OCI-LY7 (cell line): ENCODE measurements at regions not wholly inside any gene's neighbourhood (a gene's known extent, or its start where the extent isn't known, plus 50 kb on each side); places are given as distances from the start of the nearest gene placed in this dataset.

Experiments used
- BruUV-seq: library from RNA; stranded (reverse); fragments of 400-500 nt; replicated peaks from 2 replicates; lab custom pipeline; 2021; lab: Mats Ljungman, UMichigan
- CTCF ChIA-PET: fragments of 300-600 bp; sonication (Branson Sonifier 250); formaldehyde crosslinking; loops from one replicate; lab custom pipeline; 2022; ENCODE audit warnings: antibody characterized with exemption; ENCODE audit not compliant: unreplicated experiment; lab: Charles Lee
- POLR2A ChIA-PET: fragments of 300-600 bp; sonication (Branson Sonifier 250); formaldehyde crosslinking; loops from one replicate; lab custom pipeline; 2022; ENCODE audit warnings: antibody characterized with exemption; lab: Charles Lee
- DNase-seq: peaks from one replicate; pipeline ENCODE4 v3.0.0-alpha.2; 2015; ENCODE audit warnings: low spot score
- H2AFZ ChIP-seq: fragments of 200-600 bp; sonication (generic), shearing (Covaris generic); 2 replicates; pipeline ENCODE4 v1.6.1; 2014; ENCODE audit warnings: mild to moderate bottlenecking, antibody characterized with exemption, low read length, moderate library complexity
- H3K27ac ChIP-seq: fragments of 200-600 bp; sonication (generic); 2 replicates; pipeline ENCODE4 v1.5.1; 2014; ENCODE audit warnings: mixed run types, low read depth, mild to moderate bottlenecking, moderate library complexity, low read length, inconsistent platforms; ENCODE audit not compliant: poor library complexity, severe bottlenecking
- H3K36me3 ChIP-seq: fragments of 200-600 bp; sonication (generic); 2 replicates; pipeline ENCODE4 v1.6.1; 2014; ENCODE audit warnings: mild to moderate bottlenecking, antibody characterized with exemption, low read length, moderate library complexity, mixed read lengths; ENCODE audit not compliant: insufficient read depth
- H3K4me1 ChIP-seq: fragments of 200-600 bp; sonication (generic); 2 replicates; pipeline ENCODE4 v1.5.1; 2014; ENCODE audit warnings: mild to moderate bottlenecking, low read length; ENCODE audit not compliant: insufficient read depth, poor library complexity, severe bottlenecking
- H3K4me2 ChIP-seq: fragments of 200-600 bp; sonication (generic); 2 replicates; pipeline ENCODE4 v1.6.1; 2014; ENCODE audit warnings: mild to moderate bottlenecking, low read length
- H3K4me3 ChIP-seq: fragments of 200-600 bp; sonication (generic); 2 replicates; pipeline ENCODE4 v1.5.1; 2014; ENCODE audit warnings: mild to moderate bottlenecking, low read depth, low read length; ENCODE audit not compliant: poor library complexity, severe bottlenecking
- H3K79me2 ChIP-seq: fragments of 200-600 bp; sonication (generic); 2 replicates; pipeline ENCODE4 v1.6.1; 2016; ENCODE audit warnings: low read depth, mild to moderate bottlenecking, low read length, moderate library complexity, mixed read lengths; ENCODE audit not compliant: insufficient read depth
- H3K9me2 ChIP-seq: fragments of 200-600 bp; sonication (generic); 2 replicates; pipeline ENCODE4 v1.6.1; 2016; ENCODE audit warnings: mild to moderate bottlenecking, low read length, mixed read lengths; ENCODE audit not compliant: insufficient read depth
- H3K9me3 ChIP-seq: fragments of 200-600 bp; sonication (generic); 2 replicates; pipeline ENCODE4 v1.6.1; 2014; ENCODE audit warnings: mild to moderate bottlenecking, mixed run types, low read length, mixed read lengths
- H4K20me1 ChIP-seq: fragments of 200-600 bp; sonication (generic); 2 replicates; pipeline ENCODE4 v1.6.1; 2014; ENCODE audit warnings: mild to moderate bottlenecking, antibody characterized with exemption, low read length, moderate library complexity, mixed read lengths; ENCODE audit not compliant: insufficient read depth
- CTCF ChIP-seq: fragments of 200-600 bp; sonication (generic); conservative IDR thresholded peaks from 2 replicates; pipeline ENCODE4 v1.5.1; 2014; ENCODE audit warnings: mild to moderate bottlenecking, antibody characterized with exemption, low read length, moderate library complexity, mixed read lengths
- EZH2phosphoT487 ChIP-seq: fragments of 200-600 bp; sonication (generic); IDR thresholded peaks from 2 replicates; pipeline ENCODE4 v1.6.1; 2018; ENCODE audit warnings: low read depth, borderline replicate concordance, mild to moderate bottlenecking, mixed run types, antibody characterized with exemption, low read length, moderate library complexity, mixed read lengths
- intact Hi-C: fragments of 100-400 bp; cut with micrococcal nuclease; formaldehyde crosslinking; loops from one replicate; pipeline ENCODE4 v1.10.0; 2022; ENCODE audit not compliant: unreplicated experiment

GRCh38 chr7:97461596-97461995, 270.3 kb upstream of the TAC1 start:
- no peak for DNase-seq
- CTCF ChIA-PET, result no interaction called here
- TF ChIP-seq EZH2phosphoT487, result no peak
- no peak for TF ChIP-seq CTCF

DNA sequence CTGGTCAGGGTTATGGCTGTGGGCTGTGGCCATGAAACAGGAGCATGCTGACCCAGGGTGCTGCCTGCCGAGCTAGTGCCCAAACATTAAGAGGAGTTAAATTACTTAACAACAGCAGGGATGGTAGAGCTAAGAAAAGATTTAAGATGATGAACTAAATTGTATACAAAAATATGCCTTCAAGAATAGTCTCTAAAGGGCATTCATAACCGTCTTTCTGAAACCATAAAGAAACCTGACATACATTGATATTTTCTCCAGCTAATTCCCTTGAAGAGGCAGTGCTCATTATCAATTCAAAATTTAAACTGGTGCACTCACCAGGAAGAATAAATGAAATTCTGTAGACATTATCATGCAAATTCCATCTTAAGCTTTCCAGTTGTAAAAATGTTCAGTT, 265.8 kb upstream of the TAC1 start:
- H2AFZ ChIP-seq, result no peak overlapping the region
- H3K79me2 ChIP-seq, result no peaks in the 10 kb centered on the region
- POLR2A ChIA-PET, result no interaction called here
- H3K27ac ChIP-seq, result no peak overlapping the region
- intact Hi-C loops, result no loop called here
- no peak overlapping the region for H3K4me3 ChIP-seq
- no peaks in the 10 kb centered on the region for H3K36me3 ChIP-seq
- no peaks in the 10 kb centered on the region; the same call in 1 of the 2 replicates for H4K20me1 ChIP-seq
- H3K9me2 ChIP-seq, result no peaks in the 10 kb centered on the region; the same call in 1 of the 2 replicates
- DNase-seq, result no peak
- no TSS peak for BruUV-seq
- CTCF ChIA-PET, result no interaction called here
- TF ChIP-seq EZH2phosphoT487, result no peak
- no peaks in the 10 kb centered on the region for H3K4me1 ChIP-seq
- H3K4me2 ChIP-seq, result no peak overlapping the region
- H3K9me3 ChIP-seq, result no peaks in the 10 kb centered on the region

More at GRCh38 chr7:97461596-97461995, 270.3 kb upstream of the TAC1 start:
- Histone ChIP-seq H3K79me2 (no peaks in the 10 kb centered on the region), H3K4me1 (no peaks in the 10 kb centered on the region), H3K4me3 (no peak overlapping the region), H3K27ac (no peak overlapping the region), H3K9me2 (no peaks in the 10 kb centered on the region; the same call in 1 of the 2 replicates), H4K20me1 (no peaks in the 10 kb centered on the region), H3K9me3 (no peaks in the 10 kb centered on the region), H3K36me3 (no peaks in the 10 kb centered on the region), H3K4me2 (no peak overlapping the region), H2AFZ (no peak overlapping the region)
- POLR2A ChIA-PET, result interaction anchor here (0.7 kb wide), 1 partner anchor 14 kb away, joined by 7 read pairs; no protein-coding TSS in a partner anchor
- BruUV-seq, result no TSS peak
- intact Hi-C loops, result no loop called here

GRCh38 chr7:97466999-97467740, 264.7 kb upstream of the TAC1 start:
- CTCF ChIA-PET, result no interaction called here
- H3K4me3 ChIP-seq, result no peak overlapping the region
- BruUV-seq, result no TSS peak

More at GRCh38 chr7:97466999-97467740, 264.7 kb upstream of the TAC1 start:
- no peaks in the 10 kb centered on the region for H3K4me1 ChIP-seq
- no peak for DNase-seq
- H3K9me3 ChIP-seq, result no peaks in the 10 kb centered on the region
- H3K36me3 ChIP-seq, result no peaks in the 10 kb centered on the region
- H3K27ac ChIP-seq, result no peak overlapping the region
- no peak for TF ChIP-seq EZH2phosphoT487
- no peak for TF ChIP-seq CTCF
- no peaks in the 10 kb centered on the region; the same call in 1 of the 2 replicates for H4K20me1 ChIP-seq
- H3K4me2 ChIP-seq, result no peak overlapping the region
- no peaks in the 10 kb centered on the region; the same call in 1 of the 2 replicates for H3K9me2 ChIP-seq
- POLR2A ChIA-PET, result no interaction called here
- no peaks in the 10 kb centered on the region for H3K79me2 ChIP-seq
- H2AFZ ChIP-seq, result no peak overlapping the region
- intact Hi-C loops, result no loop called here
